ENCODE measurements at regions not wholly inside any gene's neighbourhood (a gene's known extent, or its start where the extent isn't known, plus 50 kb on each side); places are given as distances from the start of the nearest gene placed in this dataset.
"Not testable (repeated sequence)": the region's sequence is repeated elsewhere in the genome, so short reads cannot be mapped to it uniquely, and the experiment has no call there.

GRCh38 chr3:101138817-101139216 is 145.6 kb upstream of the ABI3BP start:
- DNase-seq (ENCODE audit: low read depth): no peak

- DNase-seq (ENCODE audit: low read depth): no peak
Measured at GRCh38 chr3:101134331-101134730, 141.1 kb upstream of the ABI3BP start.

- no peak for DNase-seq (ENCODE audit: low read depth)
Measured at GRCh38 chr3:101133652-101134051, 140.4 kb upstream of the ABI3BP start.

GRCh38 chr3:101133197-101133596 is 140.0 kb upstream of the ABI3BP start:
- not testable (repeated sequence) for DNase-seq (ENCODE audit: low read depth)

GRCh38 chr3:101131767-101132166 is 138.5 kb upstream of the ABI3BP start:
- no peak for DNase-seq (ENCODE audit: low read depth)

- DNase-seq (ENCODE audit: low read depth): peak; percentile 47
Measured at GRCh38 chr3:101128786-101129185, 135.6 kb upstream of the ABI3BP start.

- no peak for DNase-seq (ENCODE audit: low read depth)
Measured at GRCh38 chr3:101128001-101128400, 134.8 kb upstream of the ABI3BP start.

- DNase-seq (ENCODE audit: low read depth): no peak
Measured at GRCh38 chr3:101124125-101124524, 130.9 kb upstream of the ABI3BP start.

- DNase-seq (ENCODE audit: low read depth): no peak
Measured at GRCh38 chr3:101123081-101123480, 129.9 kb upstream of the ABI3BP start.

GRCh38 chr3:101122681-101123080 is 129.5 kb upstream of the ABI3BP start:
- DNase-seq (ENCODE audit: low read depth): no peak

GRCh38 chr3:101120039-101120438 is 126.8 kb upstream of the ABI3BP start:
- no peak for DNase-seq (ENCODE audit: low read depth)

GRCh38 chr3:101119535-101119934 is 126.3 kb upstream of the ABI3BP start:
- DNase-seq (ENCODE audit: low read depth): no peak

- DNase-seq (ENCODE audit: low read depth): no peak
Measured at GRCh38 chr3:101117980-101118379, 124.8 kb upstream of the ABI3BP start.

GRCh38 chr3:101117465-101117864 is 124.2 kb upstream of the ABI3BP start:
- no peak for DNase-seq (ENCODE audit: low read depth)

GRCh38 chr3:101110295-101110694 is 117.1 kb upstream of the ABI3BP start:
- not testable (repeated sequence) for DNase-seq (ENCODE audit: low read depth)

GRCh38 chr3:101104321-101104720 is 111.1 kb upstream of the ABI3BP start:
- no peak for DNase-seq (ENCODE audit: low read depth)

- DNase-seq (ENCODE audit: low read depth): no peak
Measured at GRCh38 chr3:101102678-101103296, 109.6 kb upstream of the ABI3BP start.

- no peak for DNase-seq (ENCODE audit: low read depth)
Measured at GRCh38 chr3:101100361-101101009, 107.3 kb upstream of the ABI3BP start.

GRCh38 chr3:101099791-101100190 is 106.6 kb upstream of the ABI3BP start:
- no peak for DNase-seq (ENCODE audit: low read depth)

- DNase-seq (ENCODE audit: low read depth): no peak
Measured at GRCh38 chr3:101096444-101096843, 103.2 kb upstream of the ABI3BP start.

- no peak for DNase-seq (ENCODE audit: low read depth)
Measured at GRCh38 chr3:101095693-101096430, 102.6 kb upstream of the ABI3BP start.

GRCh38 chr3:101091489-101091888 is 98.3 kb upstream of the ABI3BP start:
- DNase-seq (ENCODE audit: low read depth): peak; percentile 29

- DNase-seq (ENCODE audit: low read depth): no peak
Measured at GRCh38 chr3:101085752-101086151, 92.5 kb upstream of the ABI3BP start.

All from renal cortical epithelial cell (primary cell).